Muscle of back (tissue), 3 donors: ENCODE measurements at regions not wholly inside any gene's neighbourhood (a gene's known extent, or its start where the extent isn't known, plus 50 kb on each side); places are given as distances from the start of the nearest gene placed in this dataset.

Experiments used
- DNase-seq, 3 donors: peaks; one replicate each; pipeline versions ENCODE4 v3.0.0 to v3.0.0-alpha.2; 2013

- DNase-seq = no peak
These were observed 83.5 kb upstream of the SKOR2 start for GRCh38 chr18:47334966-47335365.

- no peak for DNase-seq
These were observed 82.6 kb upstream of the SKOR2 start for GRCh38 chr18:47333926-47334635.

DNA sequence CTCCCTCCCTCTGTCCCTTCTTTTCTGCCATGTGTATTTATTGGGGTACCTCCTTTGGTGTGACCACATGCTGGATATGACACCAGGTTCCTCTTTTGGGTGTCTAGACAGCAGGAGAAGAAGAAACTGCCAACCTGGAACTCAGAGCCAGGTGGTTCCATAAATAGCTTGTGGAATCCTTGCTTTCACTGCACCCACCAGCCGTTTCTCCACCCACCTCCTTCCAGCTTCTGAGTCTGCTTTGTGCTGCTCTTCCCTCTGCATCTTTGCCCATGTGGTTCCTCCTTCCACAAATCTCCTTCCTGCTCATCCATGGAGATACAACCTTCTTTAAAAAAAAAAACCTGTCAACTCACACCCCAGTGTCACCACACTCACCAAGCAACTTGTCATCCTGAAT lies 80.2 kb upstream of the SKOR2 start:
- DNase-seq = no peak

DNA sequence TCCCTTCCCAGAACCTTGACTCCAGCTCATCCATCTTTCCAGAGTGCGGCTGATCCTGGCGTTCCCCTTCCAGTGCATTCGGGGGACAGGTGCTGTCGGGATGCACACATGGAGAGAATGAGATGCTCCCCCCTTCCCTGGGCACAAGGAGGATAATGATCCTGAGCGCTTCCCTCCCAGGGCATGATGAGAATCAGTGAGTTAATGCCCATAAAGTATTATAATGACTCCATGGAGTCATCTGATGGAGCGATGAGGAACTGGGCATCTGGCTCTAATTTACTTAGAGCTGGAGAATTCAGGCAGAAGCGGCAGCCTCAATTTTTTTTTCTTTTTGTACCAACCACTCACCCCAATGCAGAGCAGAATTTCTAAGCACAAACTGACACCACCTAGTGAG lies 79.6 kb upstream of the SKOR2 start:
- DNase-seq = no peak

- DNase-seq = peak in 1 of 3 donors; percentile 12
These were observed 71.7 kb upstream of the SKOR2 start for GRCh38 chr18:47323158-47323557.

GRCh38 chr18:47321815-47322214 lies 70.4 kb upstream of the SKOR2 start:
- no peak for DNase-seq

DNA sequence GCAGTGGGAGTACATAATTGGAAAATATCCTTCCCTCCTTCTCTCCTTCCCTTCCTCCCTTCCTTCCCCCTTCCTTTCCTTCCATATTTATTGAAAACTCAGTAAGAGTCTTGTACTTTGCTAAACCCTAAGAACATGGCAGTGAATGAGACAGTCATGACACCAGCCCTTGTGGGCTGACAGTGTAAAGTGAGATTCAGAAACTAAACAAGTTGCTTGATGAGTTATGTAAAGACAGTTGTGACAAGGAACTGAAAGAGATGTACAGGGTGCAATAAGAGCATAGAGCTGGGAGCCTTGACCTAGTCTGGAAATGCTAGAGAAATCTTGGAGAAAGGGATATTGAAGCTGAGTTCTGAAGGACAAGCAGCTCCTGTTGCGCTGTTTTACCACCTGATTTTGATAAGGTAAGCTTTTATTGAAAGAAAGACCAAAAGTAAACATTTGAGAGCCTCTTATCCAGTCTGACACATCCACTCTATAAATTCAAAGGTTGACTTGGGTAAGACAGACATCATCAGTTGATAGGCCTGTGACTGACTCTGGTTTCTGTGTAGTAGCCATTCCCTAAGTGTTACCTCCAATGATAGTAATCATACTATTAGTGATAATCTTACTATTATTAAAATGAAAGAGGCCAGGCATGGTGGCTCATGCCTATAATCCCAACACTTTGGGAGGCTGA lies 66.5 kb upstream of the SKOR2 start:
- no peak for DNase-seq

DNA sequence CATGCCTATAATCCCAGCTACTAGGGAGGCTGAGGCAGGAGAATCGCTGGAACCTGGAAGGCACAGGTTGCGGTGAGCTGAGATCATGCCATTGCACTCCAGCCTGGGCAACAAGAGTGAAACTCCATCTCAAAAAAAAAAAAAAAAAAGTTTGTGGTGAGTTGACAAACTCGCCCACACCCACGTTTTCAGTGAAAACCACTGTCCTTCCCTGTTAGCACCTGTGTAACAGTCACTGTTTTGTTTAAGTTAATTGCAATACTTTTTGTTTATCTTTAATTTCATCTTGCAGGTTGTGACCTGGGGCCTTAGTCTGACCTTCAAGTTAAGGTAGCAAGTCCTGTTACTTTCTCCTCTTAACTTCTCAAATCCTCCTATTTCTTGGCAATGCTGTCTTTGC lies 65.5 kb upstream of the SKOR2 start:
- no peak for DNase-seq

DNA sequence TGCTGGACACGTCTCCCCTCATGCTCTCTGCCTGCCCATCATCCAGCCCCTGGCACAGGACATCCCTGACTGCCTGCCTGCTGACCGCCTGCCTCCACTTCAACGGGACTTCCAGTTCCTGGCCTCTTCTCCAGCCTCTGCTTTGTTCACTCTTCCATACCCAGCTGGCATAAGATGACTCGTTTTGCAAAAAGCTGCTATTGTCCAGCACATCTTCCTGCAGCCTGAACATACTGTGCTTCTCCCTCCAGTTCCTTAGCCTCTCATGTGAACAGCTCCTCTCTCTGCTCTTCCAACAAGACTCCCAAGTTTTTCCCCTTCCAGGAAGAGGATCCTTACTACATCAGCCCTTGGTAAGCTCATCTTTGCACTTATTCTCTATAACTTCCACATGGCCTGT lies 62.4 kb upstream of the SKOR2 start:
- peak in 2 of 3 donors; percentile 2 to 19 for DNase-seq

DNA sequence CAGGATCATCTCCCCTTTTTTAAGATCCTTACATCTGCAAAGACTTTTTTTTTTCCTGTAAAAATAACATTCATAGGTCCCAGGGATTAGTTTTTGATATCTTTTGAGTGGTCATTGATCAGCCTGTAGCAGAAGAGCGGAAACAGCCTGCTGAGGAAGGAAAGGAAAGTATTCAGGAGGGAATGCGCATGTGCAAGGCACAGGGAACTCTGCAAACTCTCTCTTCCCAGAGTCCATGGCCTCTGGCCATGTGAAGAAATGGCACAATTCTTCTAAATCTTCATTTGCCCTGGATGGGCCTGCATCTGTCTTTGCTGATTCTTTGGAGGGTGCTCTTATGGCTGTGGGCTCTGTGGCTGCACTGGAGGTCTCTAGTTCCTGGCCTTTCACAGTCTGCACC lies 60.1 kb upstream of the SKOR2 start:
- no peak for DNase-seq
